Parathyroid adenoma (tissue), 2 donors: ENCODE measurements at regions not wholly inside any gene's neighbourhood (a gene's known extent, or its start where the extent isn't known, plus 50 kb on each side); places are given as distances from the start of the nearest gene placed in this dataset.

Source experiments
- H2AFZ ChIP-seq: fragments of 300-600 bp; sonication (generic); one replicate; pipeline ENCODE4 v1.7.0; 2017; ENCODE audit warnings: antibody characterized with exemption, mild to moderate bottlenecking
- H3K27ac ChIP-seq: fragments of 300-600 bp; sonication (generic); one replicate; pipeline ENCODE4 v1.7.0; 2017
- H3K27me3 ChIP-seq: fragments of 300-600 bp; sonication (generic); one replicate; pipeline ENCODE4 v1.7.0; 2017; ENCODE audit warnings: low read length; ENCODE audit not compliant: control insufficient read depth, insufficient read depth
- H3K36me3 ChIP-seq: fragments of 300-600 bp; sonication (generic); one replicate; pipeline ENCODE4 v1.7.0; 2017; ENCODE audit warnings: low read length; ENCODE audit not compliant: control insufficient read depth, insufficient read depth
- H3K4me1 ChIP-seq: fragments of 300-600 bp; sonication (generic); one replicate; pipeline ENCODE4 v1.7.0; 2017; ENCODE audit warnings: control low read depth
- H3K4me2 ChIP-seq: fragments of 300-600 bp; sonication (generic); one replicate; pipeline ENCODE4 v1.7.0; 2017; ENCODE audit warnings: low read length
- H3K4me3 ChIP-seq: fragments of 300-600 bp; sonication (generic); one replicate; pipeline ENCODE4 v1.7.0; 2017; ENCODE audit warnings: low read depth, low read length
- H3K79me2 ChIP-seq: fragments of 300-600 bp; sonication (generic); one replicate; pipeline ENCODE4 v1.7.0; 2017; ENCODE audit warnings: control low read depth
- H3K9ac ChIP-seq: fragments of 300-600 bp; sonication (generic); one replicate; pipeline ENCODE4 v1.7.0; 2017; ENCODE audit warnings: mild to moderate bottlenecking
- H3K9me3 ChIP-seq: fragments of 300-600 bp; sonication (generic); one replicate; pipeline ENCODE4 v1.7.0; 2017; ENCODE audit warnings: low read length; ENCODE audit not compliant: control insufficient read depth
- CTCF ChIP-seq: fragments of 300-600 bp; sonication (generic); IDR thresholded peaks from one replicate; pipeline ENCODE4 v1.7.0; 2017; ENCODE audit warnings: antibody characterized with exemption, mild to moderate bottlenecking
- donor health status: primary hyperparathyroidism.

DNA sequence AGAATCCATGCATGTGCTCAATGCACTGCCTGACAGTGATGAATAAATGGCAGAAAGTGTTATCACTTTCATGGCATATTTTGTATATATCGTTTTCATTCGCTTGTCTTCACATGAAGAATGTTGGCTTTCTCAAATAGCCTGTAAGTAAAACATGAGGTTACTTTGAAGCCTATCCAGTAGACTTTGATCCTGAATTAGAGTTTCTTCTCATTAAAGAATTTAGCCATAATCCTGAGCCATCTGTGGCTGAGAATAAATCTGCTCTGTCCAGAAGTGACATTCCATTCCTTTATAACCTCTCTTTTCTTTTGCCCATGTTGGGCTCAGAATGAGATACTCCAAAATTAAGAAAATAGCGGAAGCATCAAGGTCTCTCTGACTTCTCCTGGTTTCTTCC lies 1071.7 kb upstream of the TENM4 start:
- Histone ChIP-seq H2AFZ (no peak overlapping the region), H3K4me2 (no peak overlapping the region), H3K4me3 (no peak overlapping the region), H3K9ac (no peak overlapping the region), H3K27me3 (no peaks in the 10 kb centered on the region), H3K4me1 (no peaks in the 10 kb centered on the region), H3K36me3 (no peaks in the 10 kb centered on the region), H3K79me2 (no peaks in the 10 kb centered on the region), H3K27ac (no peak overlapping the region), H3K9me3 (no peaks in the 10 kb centered on the region)
- no peak for TF ChIP-seq CTCF

GRCh38 chr11:80505771-80506170 lies 1064.9 kb upstream of the TENM4 start:
- H3K27me3 ChIP-seq = no peaks in the 10 kb centered on the region
- TF ChIP-seq CTCF = no peak
- H3K9me3 ChIP-seq = no peaks in the 10 kb centered on the region
- no peak overlapping the region for H2AFZ ChIP-seq
- no peak overlapping the region for H3K27ac ChIP-seq
- H3K79me2 ChIP-seq = no peaks in the 10 kb centered on the region
- H3K36me3 ChIP-seq = no peaks in the 10 kb centered on the region
- no peak overlapping the region for H3K4me2 ChIP-seq
- no peaks in the 10 kb centered on the region for H3K4me1 ChIP-seq
- H3K4me3 ChIP-seq = no peak overlapping the region
- no peak overlapping the region for H3K9ac ChIP-seq

DNA sequence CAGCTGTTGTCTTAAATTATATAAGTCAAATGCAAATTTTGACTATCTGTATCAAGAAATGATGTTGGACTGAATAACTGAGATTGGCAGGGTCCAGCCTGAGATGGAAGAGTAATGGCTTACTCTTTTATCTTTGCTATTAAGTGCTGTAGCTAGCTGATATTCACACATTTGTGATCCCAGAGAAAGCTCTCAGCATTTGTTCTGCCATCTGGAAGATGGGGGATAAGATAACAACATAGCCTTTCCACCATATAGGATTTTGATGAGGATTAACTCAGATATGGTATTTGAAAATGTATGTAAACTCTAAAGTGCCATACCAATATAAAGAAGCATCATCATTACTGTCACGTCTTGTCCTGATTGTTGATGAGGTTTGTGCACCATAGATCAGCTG lies 1063.2 kb upstream of the TENM4 start:
- Histone ChIP-seq H3K9me3 (no peaks in the 10 kb centered on the region), H3K4me2 (no peak overlapping the region), H3K79me2 (no peaks in the 10 kb centered on the region), H3K27me3 (no peaks in the 10 kb centered on the region), H3K36me3 (no peaks in the 10 kb centered on the region), H2AFZ (no peak overlapping the region), H3K4me1 (no peaks in the 10 kb centered on the region), H3K27ac (no peak overlapping the region), H3K9ac (no peak overlapping the region), H3K4me3 (no peak overlapping the region)
- no peak for TF ChIP-seq CTCF

- Histone ChIP-seq H3K4me3 (no peak overlapping the region), H3K9ac (no peak overlapping the region), H3K36me3 (no peaks in the 10 kb centered on the region), H3K27ac (no peak overlapping the region), H3K27me3 (no peaks in the 10 kb centered on the region), H3K4me1 (no peaks in the 10 kb centered on the region), H3K79me2 (no peaks in the 10 kb centered on the region), H2AFZ (no peak overlapping the region), H3K4me2 (no peak overlapping the region), H3K9me3 (no peaks in the 10 kb centered on the region)
- no peak for TF ChIP-seq CTCF
These were observed 1061.7 kb upstream of the TENM4 start for GRCh38 chr11:80502511-80502910.

DNA sequence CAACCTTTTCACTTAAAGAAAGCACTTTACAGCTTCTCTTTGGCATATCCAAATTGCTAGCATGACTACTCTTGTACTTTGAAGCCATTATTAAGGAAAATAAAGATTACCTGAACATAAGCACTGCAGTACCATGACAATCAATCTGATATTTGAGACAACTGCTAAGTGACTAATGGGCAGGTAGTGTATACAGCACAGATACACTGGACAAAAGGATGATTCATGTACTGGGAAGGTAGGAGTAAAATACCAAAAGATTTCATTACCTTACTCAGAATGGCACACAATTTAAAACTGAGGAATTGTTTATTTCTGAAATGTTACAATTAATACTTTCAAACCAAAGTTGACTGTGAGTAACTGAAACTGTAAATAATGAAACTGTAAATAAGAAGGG lies 1054.3 kb upstream of the TENM4 start:
- Histone ChIP-seq H3K36me3 (no peaks in the 10 kb centered on the region), H3K4me3 (no peak overlapping the region), H3K4me2 (no peak overlapping the region), H3K9me3 (no peaks in the 10 kb centered on the region), H2AFZ (no peak overlapping the region), H3K27me3 (no peaks in the 10 kb centered on the region), H3K27ac (no peak overlapping the region), H3K4me1 (no peaks in the 10 kb centered on the region), H3K79me2 (no peaks in the 10 kb centered on the region), H3K9ac (no peak overlapping the region)
- TF ChIP-seq CTCF = no peak
